Fibroblast of the aortic adventitia (primary cell): ENCODE measurements at regions not wholly inside any gene's neighbourhood (a gene's known extent, or its start where the extent isn't known, plus 50 kb on each side); places are given as distances from the start of the nearest gene placed in this dataset.

Experiments
- DNase-seq: peaks from one replicate; pipeline ENCODE4 v3.0.0-alpha.2; 2010; ENCODE audit warnings: low read depth
- H3K4me3 ChIP-seq: 2 replicates; pipeline ENCODE4 v1.5.1; 2011; ENCODE audit warnings: low read depth, mild to moderate bottlenecking, control low read depth, low read length, moderate library complexity
- CTCF ChIP-seq: IDR thresholded peaks from 2 replicates; pipeline ENCODE4 v1.5.1; 2011; ENCODE audit warnings: mild to moderate bottlenecking, low read length, control low read depth, inconsistent platforms; ENCODE audit not compliant: insufficient read depth

GRCh38 chr5:89123581-89123980, 240.6 kb upstream of the MEF2C start:
- no peak for TF ChIP-seq CTCF
- no peak for DNase-seq
- H3K4me3 ChIP-seq: no peak overlapping the region

- no peak for TF ChIP-seq CTCF
- H3K4me3 ChIP-seq: no peak overlapping the region
- DNase-seq: peak; percentile 6
Observed at GRCh38 chr5:89120719-89121118, 237.7 kb upstream of the MEF2C start.

GRCh38 chr5:89117124-89117644, 234.2 kb upstream of the MEF2C start:
- DNase-seq: no peak
- no peak overlapping the region for H3K4me3 ChIP-seq
- no peak for TF ChIP-seq CTCF

- no peak overlapping the region for H3K4me3 ChIP-seq
- no peak for TF ChIP-seq CTCF
- no peak for DNase-seq
Observed at GRCh38 chr5:89110916-89111646, 228.1 kb upstream of the MEF2C start.

GRCh38 chr5:89106480-89106879, 223.5 kb upstream of the MEF2C start:
- TF ChIP-seq CTCF: no peak
- no peak for DNase-seq
- no peak overlapping the region for H3K4me3 ChIP-seq

GRCh38 chr5:89105836-89106235, 222.9 kb upstream of the MEF2C start:
- DNase-seq: no peak
- no peak for TF ChIP-seq CTCF
- no peak overlapping the region for H3K4me3 ChIP-seq
